Left ventricle myocardium inferior (tissue), 1 donor: ENCODE measurements at regions not wholly inside any gene's neighbourhood (a gene's known extent, or its start where the extent isn't known, plus 50 kb on each side); places are given as distances from the start of the nearest gene placed in this dataset.

ENCODE experiments used
- DNase-seq: peaks from one replicate; pipeline ENCODE4 v3.0.0-alpha.2; 2020
- H3K27ac ChIP-seq: fragments of 200-600 bp; replicated peaks from 2 replicates; pipeline ENCODE4 v1.8.0; 2021
- H3K27me3 ChIP-seq: fragments of 200-600 bp; 2 replicates; pipeline ENCODE4 v1.8.0; 2021; ENCODE audit warnings: low read depth
- H3K36me3 ChIP-seq: fragments of 200-600 bp; 2 replicates; pipeline ENCODE4 v1.8.0; 2021
- H3K4me1 ChIP-seq: fragments of 200-600 bp; 2 replicates; pipeline ENCODE4 v1.8.0; 2021
- H3K4me3 ChIP-seq: fragments of 200-600 bp; 2 replicates; pipeline ENCODE4 v1.8.0; 2021; ENCODE audit warnings: mild to moderate bottlenecking, moderate library complexity
- H3K9me3 ChIP-seq: fragments of 200-600 bp; replicated peaks from 2 replicates; pipeline ENCODE4 v1.8.0; 2021
- CTCF ChIP-seq: fragments of 200-600 bp; IDR thresholded peaks from 2 replicates; pipeline ENCODE4 v1.8.0; 2021; ENCODE audit warnings: antibody characterized with exemption, mild to moderate bottlenecking, borderline replicate concordance
- intact Hi-C: fragments of 100-400 bp; cut with micrococcal nuclease; formaldehyde crosslinking; loops from one replicate; pipeline ENCODE4 v1.11.0; 2022
- donor health status: DM: no; HTN: yes; CAD: no; lungs with severe emphysema.

DNA sequence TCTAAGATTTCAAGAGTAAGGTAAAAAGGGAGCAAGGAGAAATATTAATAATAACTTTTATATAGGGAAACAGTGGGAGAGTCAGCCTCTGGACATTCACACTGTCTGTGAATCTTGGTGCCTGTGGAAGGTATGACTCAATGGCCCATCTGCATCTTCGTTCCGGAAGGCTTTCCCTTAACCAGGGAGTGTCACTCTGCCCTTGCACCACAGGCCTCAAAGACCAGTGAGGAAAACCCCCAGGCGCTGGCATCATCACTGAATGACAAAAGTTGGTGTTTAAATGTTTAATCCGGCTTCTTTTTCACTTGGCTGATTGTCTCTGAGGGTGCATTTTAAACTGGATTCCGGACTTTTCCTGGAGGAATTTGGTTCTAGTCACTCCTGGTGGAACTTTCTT is 522.4 kb upstream of the TLE4 start:
- H3K27ac ChIP-seq = no peak overlapping the region
- no peaks in the 10 kb centered on the region for H3K4me1 ChIP-seq
- intact Hi-C loops = no loop called here
- no peaks in the 10 kb centered on the region for H3K36me3 ChIP-seq
- DNase-seq = no peak
- no peaks in the 10 kb centered on the region for H3K27me3 ChIP-seq
- H3K9me3 ChIP-seq = no peaks in the 10 kb centered on the region
- no peak overlapping the region for H3K4me3 ChIP-seq
- TF ChIP-seq CTCF = no peak

GRCh38 chr9:79053598-79053997 is 518.2 kb upstream of the TLE4 start:
- intact Hi-C loops = no loop called here
- no peak for TF ChIP-seq CTCF
- no peaks in the 10 kb centered on the region for H3K9me3 ChIP-seq
- DNase-seq = no peak
- no peaks in the 10 kb centered on the region for H3K4me1 ChIP-seq
- no peaks in the 10 kb centered on the region for H3K27me3 ChIP-seq
- no peak overlapping the region for H3K4me3 ChIP-seq
- H3K36me3 ChIP-seq = no peaks in the 10 kb centered on the region
- no peak overlapping the region for H3K27ac ChIP-seq

DNA sequence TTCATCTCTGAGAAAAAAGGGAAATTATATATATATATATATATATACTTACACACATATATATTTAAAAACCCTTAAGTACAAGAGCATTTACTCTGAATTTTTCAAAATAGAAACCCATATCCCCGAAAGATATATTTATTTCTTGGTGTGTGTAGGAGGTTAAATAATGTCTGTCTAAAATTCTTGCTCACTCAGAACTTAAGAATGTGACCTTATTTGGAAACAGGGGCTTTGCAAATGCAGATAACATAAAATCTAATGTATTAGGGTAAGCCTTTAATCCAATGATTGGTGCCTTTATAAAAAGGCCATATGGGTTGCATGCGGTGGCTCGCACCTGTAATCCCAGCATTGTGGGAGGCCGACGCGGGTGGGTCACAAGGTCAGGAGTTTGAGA is 517.3 kb upstream of the TLE4 start:
- H3K9me3 ChIP-seq = peaks cover 6% of the 10 kb centered on the region
- no peaks in the 10 kb centered on the region for H3K4me1 ChIP-seq
- no peaks in the 10 kb centered on the region for H3K27me3 ChIP-seq

GRCh38 chr9:79056041-79056440 is 515.7 kb upstream of the TLE4 start:
- no peaks in the 10 kb centered on the region for H3K36me3 ChIP-seq
- H3K9me3 ChIP-seq = peaks cover 12% of the 10 kb centered on the region
- DNase-seq = no peak
- H3K4me3 ChIP-seq = no peak overlapping the region
- no peak overlapping the region for H3K27ac ChIP-seq
- H3K27me3 ChIP-seq = no peaks in the 10 kb centered on the region
- no peaks in the 10 kb centered on the region for H3K4me1 ChIP-seq
- intact Hi-C loops = no loop called here
- TF ChIP-seq CTCF = no peak

More for the DNA sequence above, 517.3 kb upstream of the TLE4 start:
- intact Hi-C loops = no loop called here
- no peak overlapping the region for H3K27ac ChIP-seq
- H3K36me3 ChIP-seq = no peaks in the 10 kb centered on the region
- H3K4me3 ChIP-seq = no peak overlapping the region
- no peak for DNase-seq
- TF ChIP-seq CTCF = no peak

DNA sequence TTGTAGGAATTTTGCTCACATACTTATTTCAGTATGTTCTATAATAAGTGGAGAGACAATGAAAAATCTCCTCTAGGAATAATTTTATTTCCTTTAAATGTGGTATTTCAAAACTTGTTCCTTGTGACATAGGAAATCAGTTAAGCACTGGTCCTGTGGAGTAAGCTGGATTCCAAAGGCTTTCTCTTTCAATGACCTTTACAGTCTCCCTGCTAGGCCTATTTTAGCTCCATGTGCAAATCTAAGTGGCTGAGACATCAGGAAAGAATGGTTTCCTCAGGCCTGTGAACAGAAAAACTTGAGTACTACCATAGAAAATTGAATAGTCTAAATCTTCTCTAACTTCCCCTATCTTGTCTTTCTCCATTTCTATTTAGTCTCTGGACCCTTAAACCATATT is 514.2 kb upstream of the TLE4 start:
- Histone ChIP-seq H3K4me1 (no peaks in the 10 kb centered on the region), H3K36me3 (no peaks in the 10 kb centered on the region), H3K9me3 (peaks cover 12% of the 10 kb centered on the region), H3K27me3 (no peaks in the 10 kb centered on the region), H3K4me3 (no peak overlapping the region), H3K27ac (no peak overlapping the region)
- no peak for DNase-seq
- intact Hi-C loops = no loop called here
- no peak for TF ChIP-seq CTCF

DNA sequence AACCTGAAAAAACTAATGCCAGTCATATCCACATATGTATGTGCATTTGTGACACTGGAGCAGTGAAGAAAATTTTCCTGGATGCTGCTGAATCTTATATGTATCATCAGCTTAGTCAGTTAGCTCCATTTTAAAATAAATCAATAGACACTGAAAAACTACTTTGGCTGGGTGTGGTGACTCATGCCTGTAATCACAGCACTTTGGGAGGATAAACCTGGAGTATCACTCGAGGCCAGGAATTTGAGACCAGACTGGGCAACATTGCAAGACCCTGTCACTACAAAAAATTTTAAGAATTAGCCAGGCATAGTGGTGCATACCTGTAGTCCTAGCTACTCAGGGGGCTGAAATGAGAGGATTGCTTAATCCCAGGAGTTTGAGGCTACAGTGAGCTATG is 511.0 kb upstream of the TLE4 start:
- H3K4me3 ChIP-seq = no peak overlapping the region
- no peak for DNase-seq
- no peaks in the 10 kb centered on the region for H3K4me1 ChIP-seq
- peaks cover 12% of the 10 kb centered on the region for H3K9me3 ChIP-seq
- intact Hi-C loops = no loop called here
- no peak overlapping the region for H3K27ac ChIP-seq
- no peak for TF ChIP-seq CTCF
- H3K36me3 ChIP-seq = no peaks in the 10 kb centered on the region
- no peaks in the 10 kb centered on the region for H3K27me3 ChIP-seq
